Gastrocnemius medialis (tissue), 4 donors: ENCODE measurements at regions not wholly inside any gene's neighbourhood (a gene's known extent, or its start where the extent isn't known, plus 50 kb on each side); places are given as distances from the start of the nearest gene placed in this dataset.

Experiments
- POLR2A ChIP-seq, 2 donors: fragments of 450-650 bp; IDR thresholded peaks; one replicate each; pipeline ENCODE4 v1.6.1; 2017; ENCODE audit warnings: antibody characterized with exemption in 2 of 2, mild to moderate bottlenecking in 2 of 2, moderate library complexity in 2 of 2
- TF ChIP-seq, protein P1 (sequence below), 5 experiments: fragments of 450-650 bp in 3 of 5; fragments of 200-600 bp in 2 of 5; sonication (generic) in 2 of 5; IDR thresholded peaks in 4 of 5; conservative IDR thresholded peaks in 1 of 5; 1 replicate in 4 of 5; 2 replicates in 1 of 5; pipeline ENCODE4 v1.5.1; 2016 to 2019; ENCODE audit warnings: antibody characterized with exemption in 5 of 5, mild to moderate bottlenecking in 3 of 5, moderate library complexity in 3 of 5

DNA sequence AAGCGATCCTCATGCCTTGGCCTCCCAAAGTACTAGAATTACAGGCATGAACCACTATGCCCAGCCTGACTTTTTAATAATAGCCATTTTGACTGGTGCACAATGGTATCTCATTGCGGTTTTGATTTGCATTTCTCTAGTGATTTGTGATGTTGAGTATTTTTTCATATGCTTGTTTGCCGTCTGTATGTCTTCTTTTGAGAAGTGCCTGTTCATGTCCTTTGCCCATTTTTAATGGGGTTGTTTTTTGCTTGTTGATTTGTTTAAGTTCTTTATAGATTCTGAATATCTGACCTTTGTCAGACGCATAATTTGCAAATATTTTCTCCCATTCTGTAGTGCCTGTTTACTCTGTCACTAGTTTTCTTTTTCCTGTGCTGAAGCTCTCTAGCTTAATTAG, 219.2 kb upstream of the CTBP2 start:
- TF ChIP-seq, protein P1, sequence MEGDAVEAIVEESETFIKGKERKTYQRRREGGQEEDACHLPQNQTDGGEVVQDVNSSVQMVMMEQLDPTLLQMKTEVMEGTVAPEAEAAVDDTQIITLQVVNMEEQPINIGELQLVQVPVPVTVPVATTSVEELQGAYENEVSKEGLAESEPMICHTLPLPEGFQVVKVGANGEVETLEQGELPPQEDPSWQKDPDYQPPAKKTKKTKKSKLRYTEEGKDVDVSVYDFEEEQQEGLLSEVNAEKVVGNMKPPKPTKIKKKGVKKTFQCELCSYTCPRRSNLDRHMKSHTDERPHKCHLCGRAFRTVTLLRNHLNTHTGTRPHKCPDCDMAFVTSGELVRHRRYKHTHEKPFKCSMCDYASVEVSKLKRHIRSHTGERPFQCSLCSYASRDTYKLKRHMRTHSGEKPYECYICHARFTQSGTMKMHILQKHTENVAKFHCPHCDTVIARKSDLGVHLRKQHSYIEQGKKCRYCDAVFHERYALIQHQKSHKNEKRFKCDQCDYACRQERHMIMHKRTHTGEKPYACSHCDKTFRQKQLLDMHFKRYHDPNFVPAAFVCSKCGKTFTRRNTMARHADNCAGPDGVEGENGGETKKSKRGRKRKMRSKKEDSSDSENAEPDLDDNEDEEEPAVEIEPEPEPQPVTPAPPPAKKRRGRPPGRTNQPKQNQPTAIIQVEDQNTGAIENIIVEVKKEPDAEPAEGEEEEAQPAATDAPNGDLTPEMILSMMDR (IDR thresholded peaks at IDR 0.05 in 4 of 5, conservative IDR thresholded peaks at IDR 0.05 in 1 of 5): no peak
- TF ChIP-seq POLR2A (IDR thresholded peaks at IDR 0.05): no peak
